HG03045 (cell line): ENCODE measurements at regions not wholly inside any gene's neighbourhood (a gene's known extent, or its start where the extent isn't known, plus 50 kb on each side); places are given as distances from the start of the nearest gene placed in this dataset.
A peak's percentile ranks its signal among the peaks of the same experiment; 100 is the strongest.
"Not testable (repeated sequence)": the region's sequence is repeated elsewhere in the genome, so short reads cannot be mapped to it uniquely, and the experiment has no call there.

Source experiments
- ATAC-seq: cut with Tn5 transposase; IDR thresholded peaks from one replicate; pipeline ENCODE4 v1.9.1; 2021; ENCODE audit warnings: mild to moderate bottlenecking, moderate library complexity; ENCODE audit not compliant: unreplicated experiment

GRCh38 chrX:140087875-140088274 lies 122.6 kb upstream of the CXorf66 start:
- ATAC-seq = no peak

GRCh38 chrX:140086691-140087090 lies 121.4 kb upstream of the CXorf66 start:
- ATAC-seq = no peak

GRCh38 chrX:140074851-140075250 lies 109.5 kb upstream of the CXorf66 start:
- ATAC-seq = not testable (repeated sequence)

- ATAC-seq = no peak
Measured at GRCh38 chrX:140071037-140071436, 105.7 kb upstream of the CXorf66 start.

GRCh38 chrX:140065961-140066662 lies 100.8 kb upstream of the CXorf66 start:
- no peak for ATAC-seq

- ATAC-seq = no peak
Measured at GRCh38 chrX:140064993-140065392, 99.7 kb upstream of the CXorf66 start.

GRCh38 chrX:140057001-140057411 lies 91.7 kb upstream of the CXorf66 start:
- peak; percentile 73 for ATAC-seq

GRCh38 chrX:140053846-140054245 lies 88.5 kb upstream of the CXorf66 start:
- no peak for ATAC-seq

GRCh38 chrX:140050906-140051305 lies 85.6 kb upstream of the CXorf66 start:
- no peak for ATAC-seq

- no peak for ATAC-seq
Measured at GRCh38 chrX:140040386-140040785, 75.1 kb upstream of the CXorf66 start.

- no peak for ATAC-seq
Measured at GRCh38 chrX:140038842-140039241, 73.5 kb upstream of the CXorf66 start.

- ATAC-seq = no peak
Measured at GRCh38 chrX:140034916-140035315, 69.6 kb upstream of the CXorf66 start.

GRCh38 chrX:140022482-140022881 lies 57.2 kb upstream of the CXorf66 start:
- no peak for ATAC-seq

- not testable (repeated sequence) for ATAC-seq
Measured at GRCh38 chrX:140019134-140019533, 53.8 kb upstream of the CXorf66 start.
